ENCODE measurements at regions not wholly inside any gene's neighbourhood (a gene's known extent, or its start where the extent isn't known, plus 50 kb on each side); places are given as distances from the start of the nearest gene placed in this dataset.

- no peak for DNase-seq (ENCODE audit: low read depth in 1 of 2, low spot score in 1 of 2)
These were observed 171.0 kb upstream of the HMGA2 start for GRCh38 chr12:65653321-65653720.

GRCh38 chr12:65653946-65654629 is 170.2 kb upstream of the HMGA2 start:
- no peak for DNase-seq (ENCODE audit: low read depth in 1 of 2, low spot score in 1 of 2)

- DNase-seq (ENCODE audit: low read depth in 1 of 2, low spot score in 1 of 2): no peak
These were observed 169.2 kb upstream of the HMGA2 start for GRCh38 chr12:65655074-65655493.

- DNase-seq (ENCODE audit: low read depth in 1 of 2, low spot score in 1 of 2): no peak
These were observed 168.0 kb upstream of the HMGA2 start for GRCh38 chr12:65656156-65656882.

- no peak for DNase-seq (ENCODE audit: low read depth in 1 of 2, low spot score in 1 of 2)
These were observed 167.4 kb upstream of the HMGA2 start for GRCh38 chr12:65656891-65657351.

GRCh38 chr12:65657635-65658034 is 166.6 kb upstream of the HMGA2 start:
- no peak for DNase-seq (ENCODE audit: low read depth in 1 of 2, low spot score in 1 of 2)

- no peak for DNase-seq (ENCODE audit: low read depth in 1 of 2, low spot score in 1 of 2)
These were observed 165.9 kb upstream of the HMGA2 start for GRCh38 chr12:65658360-65658759.

GRCh38 chr12:65659681-65660080 is 164.6 kb upstream of the HMGA2 start:
- no peak for DNase-seq (ENCODE audit: low read depth in 1 of 2, low spot score in 1 of 2)

- no peak for DNase-seq (ENCODE audit: low read depth in 1 of 2, low spot score in 1 of 2)
These were observed 164.2 kb upstream of the HMGA2 start for GRCh38 chr12:65660096-65660495.

- DNase-seq (ENCODE audit: low read depth in 1 of 2, low spot score in 1 of 2): no peak
These were observed 163.4 kb upstream of the HMGA2 start for GRCh38 chr12:65660836-65661235.

- no peak for DNase-seq (ENCODE audit: low read depth in 1 of 2, low spot score in 1 of 2)
These were observed 161.7 kb upstream of the HMGA2 start for GRCh38 chr12:65662590-65662989.

- DNase-seq (ENCODE audit: low read depth in 1 of 2, low spot score in 1 of 2): no peak
These were observed 161.2 kb upstream of the HMGA2 start for GRCh38 chr12:65663097-65663496.

GRCh38 chr12:65663648-65664047 is 160.6 kb upstream of the HMGA2 start:
- no peak for DNase-seq (ENCODE audit: low read depth in 1 of 2, low spot score in 1 of 2)

- no peak for DNase-seq (ENCODE audit: low read depth in 1 of 2, low spot score in 1 of 2)
These were observed 159.5 kb upstream of the HMGA2 start for GRCh38 chr12:65664715-65665250.

GRCh38 chr12:65665817-65666216 is 158.5 kb upstream of the HMGA2 start:
- no peak for DNase-seq (ENCODE audit: low read depth in 1 of 2, low spot score in 1 of 2)

GRCh38 chr12:65666876-65667275 is 157.4 kb upstream of the HMGA2 start:
- DNase-seq (ENCODE audit: low read depth in 1 of 2, low spot score in 1 of 2): no peak

GRCh38 chr12:65667932-65668331 is 156.4 kb upstream of the HMGA2 start:
- no peak for DNase-seq (ENCODE audit: low read depth in 1 of 2, low spot score in 1 of 2)

GRCh38 chr12:65668981-65669695 is 155.1 kb upstream of the HMGA2 start:
- no peak for DNase-seq (ENCODE audit: low read depth in 1 of 2, low spot score in 1 of 2)

GRCh38 chr12:65670775-65671174 is 153.5 kb upstream of the HMGA2 start:
- no peak for DNase-seq (ENCODE audit: low read depth in 1 of 2, low spot score in 1 of 2)

- no peak for DNase-seq (ENCODE audit: low read depth in 1 of 2, low spot score in 1 of 2)
These were observed 151.8 kb upstream of the HMGA2 start for GRCh38 chr12:65672441-65672840.

- DNase-seq (ENCODE audit: low read depth in 1 of 2, low spot score in 1 of 2): no peak
These were observed 151.1 kb upstream of the HMGA2 start for GRCh38 chr12:65673156-65673690.

Data from activated T-helper 1 cell treated with anti-CD3 and anti-CD28 coated beads, Interleukin-2, amount 50 U/mL, for 16 hours (primary cell).